ENCODE measurements at regions not wholly inside any gene's neighbourhood (a gene's known extent, or its start where the extent isn't known, plus 50 kb on each side); places are given as distances from the start of the nearest gene placed in this dataset.

DNA sequence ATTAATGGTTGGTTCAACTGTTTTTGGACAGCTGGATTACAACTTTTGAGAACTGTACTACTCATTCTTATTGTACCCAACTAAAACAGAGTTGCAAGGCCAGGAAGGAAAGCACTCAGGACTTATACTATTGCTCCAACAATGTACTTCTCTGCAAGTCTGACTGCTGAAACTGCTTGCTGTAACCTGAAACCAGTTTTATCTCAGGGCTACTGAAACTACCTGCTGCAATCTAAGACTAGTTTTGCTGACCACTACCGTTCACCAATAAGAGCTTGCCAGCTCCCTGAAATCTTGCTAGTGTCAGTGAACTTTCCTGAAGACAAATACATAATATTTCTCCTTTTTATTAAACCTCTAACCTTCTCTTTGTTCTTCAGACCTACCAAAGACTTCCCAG, 157.3 kb downstream of the CDCA7 start:
- TF ChIP-seq, protein P1, sequence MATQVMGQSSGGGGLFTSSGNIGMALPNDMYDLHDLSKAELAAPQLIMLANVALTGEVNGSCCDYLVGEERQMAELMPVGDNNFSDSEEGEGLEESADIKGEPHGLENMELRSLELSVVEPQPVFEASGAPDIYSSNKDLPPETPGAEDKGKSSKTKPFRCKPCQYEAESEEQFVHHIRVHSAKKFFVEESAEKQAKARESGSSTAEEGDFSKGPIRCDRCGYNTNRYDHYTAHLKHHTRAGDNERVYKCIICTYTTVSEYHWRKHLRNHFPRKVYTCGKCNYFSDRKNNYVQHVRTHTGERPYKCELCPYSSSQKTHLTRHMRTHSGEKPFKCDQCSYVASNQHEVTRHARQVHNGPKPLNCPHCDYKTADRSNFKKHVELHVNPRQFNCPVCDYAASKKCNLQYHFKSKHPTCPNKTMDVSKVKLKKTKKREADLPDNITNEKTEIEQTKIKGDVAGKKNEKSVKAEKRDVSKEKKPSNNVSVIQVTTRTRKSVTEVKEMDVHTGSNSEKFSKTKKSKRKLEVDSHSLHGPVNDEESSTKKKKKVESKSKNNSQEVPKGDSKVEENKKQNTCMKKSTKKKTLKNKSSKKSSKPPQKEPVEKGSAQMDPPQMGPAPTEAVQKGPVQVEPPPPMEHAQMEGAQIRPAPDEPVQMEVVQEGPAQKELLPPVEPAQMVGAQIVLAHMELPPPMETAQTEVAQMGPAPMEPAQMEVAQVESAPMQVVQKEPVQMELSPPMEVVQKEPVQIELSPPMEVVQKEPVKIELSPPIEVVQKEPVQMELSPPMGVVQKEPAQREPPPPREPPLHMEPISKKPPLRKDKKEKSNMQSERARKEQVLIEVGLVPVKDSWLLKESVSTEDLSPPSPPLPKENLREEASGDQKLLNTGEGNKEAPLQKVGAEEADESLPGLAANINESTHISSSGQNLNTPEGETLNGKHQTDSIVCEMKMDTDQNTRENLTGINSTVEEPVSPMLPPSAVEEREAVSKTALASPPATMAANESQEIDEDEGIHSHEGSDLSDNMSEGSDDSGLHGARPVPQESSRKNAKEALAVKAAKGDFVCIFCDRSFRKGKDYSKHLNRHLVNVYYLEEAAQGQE (IDR thresholded peaks at IDR 0.05; ENCODE audit: insufficient replicate concordance, low read depth) = no peak
- TF ChIP-seq POLR2AphosphoS5 (IDR thresholded peaks at IDR 0.05; ENCODE audit: low read depth) (no peak), SPI1 (IDR thresholded peaks at IDR 0.05; ENCODE audit: borderline replicate concordance, low read depth) (no peak), GABPA (IDR thresholded peaks at IDR 0.05; ENCODE audit: low read depth) (no peak)
- TF ChIP-seq, protein P2, sequence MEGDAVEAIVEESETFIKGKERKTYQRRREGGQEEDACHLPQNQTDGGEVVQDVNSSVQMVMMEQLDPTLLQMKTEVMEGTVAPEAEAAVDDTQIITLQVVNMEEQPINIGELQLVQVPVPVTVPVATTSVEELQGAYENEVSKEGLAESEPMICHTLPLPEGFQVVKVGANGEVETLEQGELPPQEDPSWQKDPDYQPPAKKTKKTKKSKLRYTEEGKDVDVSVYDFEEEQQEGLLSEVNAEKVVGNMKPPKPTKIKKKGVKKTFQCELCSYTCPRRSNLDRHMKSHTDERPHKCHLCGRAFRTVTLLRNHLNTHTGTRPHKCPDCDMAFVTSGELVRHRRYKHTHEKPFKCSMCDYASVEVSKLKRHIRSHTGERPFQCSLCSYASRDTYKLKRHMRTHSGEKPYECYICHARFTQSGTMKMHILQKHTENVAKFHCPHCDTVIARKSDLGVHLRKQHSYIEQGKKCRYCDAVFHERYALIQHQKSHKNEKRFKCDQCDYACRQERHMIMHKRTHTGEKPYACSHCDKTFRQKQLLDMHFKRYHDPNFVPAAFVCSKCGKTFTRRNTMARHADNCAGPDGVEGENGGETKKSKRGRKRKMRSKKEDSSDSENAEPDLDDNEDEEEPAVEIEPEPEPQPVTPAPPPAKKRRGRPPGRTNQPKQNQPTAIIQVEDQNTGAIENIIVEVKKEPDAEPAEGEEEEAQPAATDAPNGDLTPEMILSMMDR (IDR thresholded peaks at IDR 0.05; ENCODE audit: insufficient read depth, low read length) = no peak
- no peaks in the 10 kb centered on the region for H3K27me3 ChIP-seq (ENCODE audit: insufficient read depth, poor library complexity, severe bottlenecking)
- no peak overlapping the region for H3K4me3 ChIP-seq (replicated peaks; ENCODE audit: insufficient read depth, low read length)
- H3K27ac ChIP-seq (replicated peaks) = no peak overlapping the region
- DNase-seq (ENCODE audit: low read depth in 1 of 2, low spot score in 1 of 2) = no peak

DNA sequence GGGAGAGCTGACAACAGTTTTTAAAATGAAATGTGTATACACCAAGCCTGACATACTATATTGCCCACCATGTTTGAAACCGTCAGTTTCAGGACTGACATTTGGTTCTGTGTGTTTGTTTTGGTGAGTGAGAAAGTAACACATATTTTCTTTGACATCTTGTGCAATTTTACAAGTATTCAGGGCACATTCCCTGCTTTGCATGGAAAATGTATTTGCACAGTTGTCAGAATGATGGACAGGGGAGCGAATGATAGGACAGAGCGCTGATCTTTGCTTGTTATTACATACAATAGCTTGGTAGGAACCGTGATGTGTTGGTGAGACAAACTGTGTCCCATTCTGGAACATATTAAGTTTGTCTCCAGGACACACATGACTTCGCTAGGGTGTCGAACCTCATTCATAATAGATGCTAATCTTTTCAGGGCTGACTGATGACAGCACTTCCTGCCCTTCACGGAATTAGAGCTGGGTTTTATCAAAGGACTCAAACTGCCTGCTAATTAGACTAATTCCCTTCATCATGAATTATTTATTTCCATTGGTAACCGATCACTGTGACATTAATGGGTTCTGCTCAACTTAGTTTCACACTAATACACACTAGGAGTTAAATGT, 158.5 kb downstream of the CDCA7 start:
- no peak overlapping the region for H3K4me3 ChIP-seq (replicated peaks; ENCODE audit: insufficient read depth, low read length)
- no peaks in the 10 kb centered on the region for H3K27me3 ChIP-seq (ENCODE audit: insufficient read depth, poor library complexity, severe bottlenecking)
- TF ChIP-seq, protein P1 (IDR thresholded peaks at IDR 0.05; ENCODE audit: insufficient replicate concordance, low read depth) = no peak
- TF ChIP-seq POLR2AphosphoS5 (IDR thresholded peaks at IDR 0.05; ENCODE audit: low read depth) (no peak), GABPA (IDR thresholded peaks at IDR 0.05; ENCODE audit: low read depth) (no peak), SPI1 (IDR thresholded peaks at IDR 0.05; ENCODE audit: borderline replicate concordance, low read depth) (no peak)
- TF ChIP-seq, protein P2 (IDR thresholded peaks at IDR 0.05; ENCODE audit: insufficient read depth, low read length) = no peak
- no peak overlapping the region for H3K27ac ChIP-seq (replicated peaks)
- no peak for DNase-seq (ENCODE audit: low read depth in 1 of 2, low spot score in 1 of 2)

DNA sequence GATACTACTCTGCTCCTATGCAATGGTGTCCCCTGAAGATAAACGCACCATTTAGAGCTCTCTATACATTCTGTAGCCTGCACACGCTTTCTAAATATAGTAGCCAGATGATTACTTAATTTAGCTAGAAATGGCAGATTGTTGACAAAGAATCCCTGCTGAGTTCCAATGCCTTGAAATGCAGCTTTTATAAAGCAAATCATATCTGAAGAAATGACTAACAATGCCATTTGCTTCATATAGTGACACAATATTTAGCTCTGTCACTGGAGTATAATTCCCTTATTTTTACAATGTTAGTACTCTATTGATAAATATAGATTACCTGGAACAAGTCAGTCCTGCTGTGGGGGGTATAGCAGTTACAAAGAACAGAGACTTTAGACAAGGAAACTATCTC, 166.2 kb downstream of the CDCA7 start:
- H3K4me3 ChIP-seq (replicated peaks; ENCODE audit: insufficient read depth, low read length) = no peak overlapping the region
- TF ChIP-seq GABPA (IDR thresholded peaks at IDR 0.05; ENCODE audit: low read depth) = no peak
- TF ChIP-seq SPI1 (IDR thresholded peaks at IDR 0.05; ENCODE audit: borderline replicate concordance, low read depth) = no peak
- TF ChIP-seq, protein P2 (IDR thresholded peaks at IDR 0.05; ENCODE audit: insufficient read depth, low read length) = no peak
- TF ChIP-seq, protein P1 (IDR thresholded peaks at IDR 0.05; ENCODE audit: insufficient replicate concordance, low read depth) = no peak
- TF ChIP-seq POLR2AphosphoS5 (IDR thresholded peaks at IDR 0.05; ENCODE audit: low read depth) = no peak
- no peak overlapping the region for H3K27ac ChIP-seq (replicated peaks)
- H3K27me3 ChIP-seq (ENCODE audit: insufficient read depth, poor library complexity, severe bottlenecking) = peaks cover 2% of the 10 kb centered on the region
- DNase-seq (ENCODE audit: low read depth in 1 of 2, low spot score in 1 of 2) = no peak
